ENCODE measurements at regions not wholly inside any gene's neighbourhood (a gene's known extent, or its start where the extent isn't known, plus 50 kb on each side); places are given as distances from the start of the nearest gene placed in this dataset.

- no peaks in the 10 kb centered on the region for H3K36me3 ChIP-seq (ENCODE audit: control insufficient read depth, insufficient read depth, low read length)
- H2BK15ac ChIP-seq (ENCODE audit: low read depth, low read length), result no peak overlapping the region
- H2AFZ ChIP-seq (replicated peaks; ENCODE audit: low read length, poor library complexity), result no peak overlapping the region
- H3K56ac ChIP-seq (ENCODE audit: extremely low read depth, insufficient read depth, low read length), result no peak overlapping the region
- no peaks in the 10 kb centered on the region for H3K79me1 ChIP-seq (ENCODE audit: low read depth in 1 of 2, low read length in 2 of 2)
- no peak overlapping the region for H3K4me3 ChIP-seq (ENCODE audit: insufficient read depth, low read depth, low read length)
- no peak overlapping the region for H2BK120ac ChIP-seq (ENCODE audit: low read depth, low read length)
- no peak overlapping the region for H3K4ac ChIP-seq (ENCODE audit: low read depth, low read length)
- ATAC-seq (ENCODE audit: low read depth) (no peak), DNase-seq (no peak)
- intact Hi-C loops (cut with micrococcal nuclease) (no loop called here), in situ Hi-C loops (cut with MboI; ENCODE audit: low sequenced_read_pairs) (no loop called here), dilution Hi-C loops (cut with HindIII; ENCODE audit: low sequenced_read_pairs, unreplicated experiment) (no loop called here)
- no peak overlapping the region for H4K8ac ChIP-seq (ENCODE audit: low read depth in 2 of 2, low read length in 2 of 2)
- no peak overlapping the region for H3K27ac ChIP-seq (ENCODE audit: insufficient read depth, low read length)
- no peak overlapping the region for H3K18ac ChIP-seq (ENCODE audit: low read depth, low read length)
- H3K4me2 ChIP-seq (ENCODE audit: low read depth, low read length), result no peak overlapping the region
- no peak overlapping the region for H3K9ac ChIP-seq (ENCODE audit: low read depth, low read length)
- H3K14ac ChIP-seq (replicated peaks; ENCODE audit: low read depth, low read length), result no peak overlapping the region
- H4K91ac ChIP-seq (ENCODE audit: insufficient read depth, low read depth, low read length), result no peak overlapping the region
- no peaks in the 10 kb centered on the region for H3K9me3 ChIP-seq (ENCODE audit: control insufficient read depth, insufficient read depth, low read length)
- ChIA-PET CTCF (no interaction called here), POLR2A (ENCODE audit: unreplicated experiment) (no interaction called here)
- H4K5ac ChIP-seq (ENCODE audit: low read depth, low read length), result no peak overlapping the region
- H2BK20ac ChIP-seq (ENCODE audit: low read depth, low read length), result no peak overlapping the region
- H4K20me1 ChIP-seq (ENCODE audit: insufficient read depth, low read length), result no peaks in the 10 kb centered on the region
- TF ChIP-seq BHLHE40 (IDR thresholded peaks at IDR 0.05; ENCODE audit: low read depth, low read length), result no peak
- no peak for TF ChIP-seq NFE2L2 (IDR thresholded peaks at IDR 0.05; ENCODE audit: low read depth, low read length)
- TF ChIP-seq POLR2A (IDR thresholded peaks at IDR 0.05; ENCODE audit: low read depth, low read length), result no peak
- no peak for TF ChIP-seq SMC3 (IDR thresholded peaks at IDR 0.05; ENCODE audit: low read depth, low read length)
- TF ChIP-seq MXI1 (IDR thresholded peaks at IDR 0.05; ENCODE audit: borderline replicate concordance, low read depth, low read length), result no peak
- TF ChIP-seq CHD1 (IDR thresholded peaks at IDR 0.05; ENCODE audit: low read depth, low read length), result no peak
- TF ChIP-seq FOS (IDR thresholded peaks at IDR 0.05; ENCODE audit: low read depth, low read length), result no peak
- no peak for TF ChIP-seq RCOR1 (IDR thresholded peaks at IDR 0.05; ENCODE audit: insufficient replicate concordance, low read length)
- no peak for TF ChIP-seq MAZ (IDR thresholded peaks at IDR 0.05; ENCODE audit: borderline replicate concordance, low read depth, low read length)
- TF ChIP-seq, protein P1, sequence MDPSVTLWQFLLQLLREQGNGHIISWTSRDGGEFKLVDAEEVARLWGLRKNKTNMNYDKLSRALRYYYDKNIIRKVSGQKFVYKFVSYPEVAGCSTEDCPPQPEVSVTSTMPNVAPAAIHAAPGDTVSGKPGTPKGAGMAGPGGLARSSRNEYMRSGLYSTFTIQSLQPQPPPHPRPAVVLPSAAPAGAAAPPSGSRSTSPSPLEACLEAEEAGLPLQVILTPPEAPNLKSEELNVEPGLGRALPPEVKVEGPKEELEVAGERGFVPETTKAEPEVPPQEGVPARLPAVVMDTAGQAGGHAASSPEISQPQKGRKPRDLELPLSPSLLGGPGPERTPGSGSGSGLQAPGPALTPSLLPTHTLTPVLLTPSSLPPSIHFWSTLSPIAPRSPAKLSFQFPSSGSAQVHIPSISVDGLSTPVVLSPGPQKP (IDR thresholded peaks at IDR 0.05; ENCODE audit: borderline replicate concordance, low read depth, low read length), result no peak
- TF ChIP-seq CEBPB (IDR thresholded peaks at IDR 0.05; ENCODE audit: low read depth, low read length), result no peak
- no peak for TF ChIP-seq CTCF (conservative IDR thresholded peaks at IDR 0.05; ENCODE audit: low read depth, low read length)
- TF ChIP-seq, protein P2, sequence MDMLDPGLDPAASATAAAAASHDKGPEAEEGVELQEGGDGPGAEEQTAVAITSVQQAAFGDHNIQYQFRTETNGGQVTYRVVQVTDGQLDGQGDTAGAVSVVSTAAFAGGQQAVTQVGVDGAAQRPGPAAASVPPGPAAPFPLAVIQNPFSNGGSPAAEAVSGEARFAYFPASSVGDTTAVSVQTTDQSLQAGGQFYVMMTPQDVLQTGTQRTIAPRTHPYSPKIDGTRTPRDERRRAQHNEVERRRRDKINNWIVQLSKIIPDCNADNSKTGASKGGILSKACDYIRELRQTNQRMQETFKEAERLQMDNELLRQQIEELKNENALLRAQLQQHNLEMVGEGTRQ (IDR thresholded peaks at IDR 0.05; ENCODE audit: low read depth, low read length), result no peak
- TF ChIP-seq RFX5 (IDR thresholded peaks at IDR 0.05; ENCODE audit: low read depth, low read length), result no peak
- no peak for TF ChIP-seq RAD21 (IDR thresholded peaks at IDR 0.05; ENCODE audit: low read length)
- no peak for TF ChIP-seq MAFK (IDR thresholded peaks at IDR 0.05; ENCODE audit: low read depth, low read length)
- no peak overlapping the region for H2AK5ac ChIP-seq (ENCODE audit: low read depth, low read length)
- H3K9me1 ChIP-seq (ENCODE audit: insufficient read depth, low read length), result no peaks in the 10 kb centered on the region
- peaks cover 18% of the 10 kb centered on the region for H3K27me3 ChIP-seq (ENCODE audit: control insufficient read depth, insufficient read depth, low read length)
- no peaks in the 10 kb centered on the region for H3K4me1 ChIP-seq (ENCODE audit: control insufficient read depth, insufficient read depth, low read length)
- H3K23ac ChIP-seq (ENCODE audit: low read depth, low read length), result no peak overlapping the region
- no peak overlapping the region for H2BK5ac ChIP-seq (ENCODE audit: low read depth, low read length, poor library complexity, severe bottlenecking)
- no TSS peak for BruUV-seq (replicated peaks)
- no peak overlapping the region for H2AK9ac ChIP-seq (replicated peaks; ENCODE audit: low read depth, low read length, poor library complexity)
- WGBS, 2 experiments (ENCODE audit: extremely low coverage in 2 of 2, insufficient read length in 1 of 2), result 46% methylated on average over 11 of the region's 14 CpGs; no CpG with 5 or more reads in 1 of the 2 experiments
Observed at GRCh38 chr3:127391436-127392155, 103.8 kb upstream of the PRR20G start.

All from IMR-90 (cell line).